ENCODE measurements at regions not wholly inside any gene's neighbourhood (a gene's known extent, or its start where the extent isn't known, plus 50 kb on each side); places are given as distances from the start of the nearest gene placed in this dataset.

DNA sequence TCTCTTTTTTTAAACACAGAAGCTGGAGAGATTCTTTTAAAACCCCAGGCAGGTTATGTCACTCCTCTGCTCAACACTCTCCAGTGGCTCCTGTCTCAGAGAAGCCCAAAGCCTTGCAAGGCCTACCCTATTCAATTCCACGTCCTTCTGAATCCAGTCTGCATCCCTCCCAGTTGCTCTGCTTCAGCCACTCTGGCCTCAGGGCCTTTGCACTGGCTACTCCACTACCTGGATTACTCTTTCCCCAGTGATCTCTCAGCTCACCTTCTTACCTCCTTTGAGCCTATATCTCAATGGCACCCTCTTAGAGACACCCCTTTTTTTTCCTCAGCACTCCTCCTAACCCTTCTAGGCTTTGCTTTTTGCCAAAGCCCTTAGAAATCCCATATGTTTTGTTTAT is 185.8 kb downstream of the CLIC5 start:
- TF ChIP-seq, protein P1, sequence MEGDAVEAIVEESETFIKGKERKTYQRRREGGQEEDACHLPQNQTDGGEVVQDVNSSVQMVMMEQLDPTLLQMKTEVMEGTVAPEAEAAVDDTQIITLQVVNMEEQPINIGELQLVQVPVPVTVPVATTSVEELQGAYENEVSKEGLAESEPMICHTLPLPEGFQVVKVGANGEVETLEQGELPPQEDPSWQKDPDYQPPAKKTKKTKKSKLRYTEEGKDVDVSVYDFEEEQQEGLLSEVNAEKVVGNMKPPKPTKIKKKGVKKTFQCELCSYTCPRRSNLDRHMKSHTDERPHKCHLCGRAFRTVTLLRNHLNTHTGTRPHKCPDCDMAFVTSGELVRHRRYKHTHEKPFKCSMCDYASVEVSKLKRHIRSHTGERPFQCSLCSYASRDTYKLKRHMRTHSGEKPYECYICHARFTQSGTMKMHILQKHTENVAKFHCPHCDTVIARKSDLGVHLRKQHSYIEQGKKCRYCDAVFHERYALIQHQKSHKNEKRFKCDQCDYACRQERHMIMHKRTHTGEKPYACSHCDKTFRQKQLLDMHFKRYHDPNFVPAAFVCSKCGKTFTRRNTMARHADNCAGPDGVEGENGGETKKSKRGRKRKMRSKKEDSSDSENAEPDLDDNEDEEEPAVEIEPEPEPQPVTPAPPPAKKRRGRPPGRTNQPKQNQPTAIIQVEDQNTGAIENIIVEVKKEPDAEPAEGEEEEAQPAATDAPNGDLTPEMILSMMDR (IDR thresholded peaks at IDR 0.05; ENCODE audit: extremely low read depth in 1 of 2, insufficient read depth in 1 of 2, low read depth in 1 of 2, low read length in 2 of 2) = no peak
- TF ChIP-seq POLR2AphosphoS5 (IDR thresholded peaks at IDR 0.05; ENCODE audit: insufficient read depth, low read depth, low read length) (no peak), EZH2 (IDR thresholded peaks at IDR 0.05; ENCODE audit: borderline replicate concordance, low read depth, low read length, severe bottlenecking) (no peak), JUN (IDR thresholded peaks at IDR 0.05; ENCODE audit: borderline replicate concordance, insufficient read depth, insufficient read length, low read depth) (no peak), POLR2A (IDR thresholded peaks at IDR 0.05; ENCODE audit: low read depth, low read length) (no peak), GATA2 (IDR thresholded peaks at IDR 0.05; ENCODE audit: insufficient read depth, insufficient read length, low read depth, low read length) (no peak), FOS (IDR thresholded peaks at IDR 0.05; ENCODE audit: borderline replicate concordance, insufficient read depth, low read length) (no peak)
- TF ChIP-seq, protein P2, sequence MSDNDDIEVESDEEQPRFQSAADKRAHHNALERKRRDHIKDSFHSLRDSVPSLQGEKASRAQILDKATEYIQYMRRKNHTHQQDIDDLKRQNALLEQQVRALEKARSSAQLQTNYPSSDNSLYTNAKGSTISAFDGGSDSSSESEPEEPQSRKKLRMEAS (IDR thresholded peaks at IDR 0.05; ENCODE audit: insufficient read depth, insufficient read length) = no peak

Data from endothelial cell of umbilical vein (primary cell).